HTR-8/SVneo (cell line): ENCODE measurements at regions not wholly inside any gene's neighbourhood (a gene's known extent, or its start where the extent isn't known, plus 50 kb on each side); places are given as distances from the start of the nearest gene placed in this dataset.
"Not testable (repeated sequence)": the region's sequence is repeated elsewhere in the genome, so short reads cannot be mapped to it uniquely, and the experiment has no call there.

Experiments used
- DNase-seq: peaks from one replicate; pipeline ENCODE4 v3.0.0; 2011; ENCODE audit warnings: low spot score, mixed read lengths; ENCODE audit not compliant: insufficient read length
- FAIRE-seq: peaks from 2 replicates; lab custom pipeline; 2011; peaks lifted over from hg19 to GRCh38; lab: Jason Lieb, UNC

- DNase-seq (no peak), FAIRE-seq (no peak)
Observed at GRCh38 chr14:100416081-100416680, 93.0 kb downstream of the SLC25A47 start.

GRCh38 chr14:100416921-100417860, 94.1 kb downstream of the SLC25A47 start:
- FAIRE-seq (peak; percentile 92), DNase-seq (peak; percentile 87)

GRCh38 chr14:100419856-100420255, 96.7 kb downstream of the SLC25A47 start:
- no peak for FAIRE-seq
- no peak for DNase-seq

GRCh38 chr14:100421756-100422470, 98.8 kb downstream of the SLC25A47 start:
- FAIRE-seq (no peak), DNase-seq (no peak)

- FAIRE-seq (no peak), DNase-seq (no peak)
Observed at GRCh38 chr14:100422556-100423316, 99.6 kb downstream of the SLC25A47 start.

GRCh38 chr14:100423317-100424010, 100.3 kb downstream of the SLC25A47 start:
- FAIRE-seq = no peak
- no peak for DNase-seq

GRCh38 chr14:100424504-100425428, 101.6 kb downstream of the SLC25A47 start:
- DNase-seq (no peak), FAIRE-seq (no peak)

GRCh38 chr14:100425429-100425827, 102.3 kb downstream of the SLC25A47 start:
- FAIRE-seq (no peak), DNase-seq (no peak)

- FAIRE-seq (no peak), DNase-seq (no peak)
Observed at GRCh38 chr14:100426314-100426713, 103.2 kb downstream of the SLC25A47 start.

- DNase-seq = no peak
- FAIRE-seq = no peak
Observed at GRCh38 chr14:100427166-100427565, 104.0 kb downstream of the SLC25A47 start.

GRCh38 chr14:100428727-100429126, 105.6 kb downstream of the SLC25A47 start:
- no peak for DNase-seq
- FAIRE-seq = no peak

GRCh38 chr14:100429537-100429936, 106.4 kb downstream of the SLC25A47 start:
- FAIRE-seq (no peak), DNase-seq (no peak)

GRCh38 chr14:100430571-100430970, 107.4 kb downstream of the SLC25A47 start:
- DNase-seq = no peak
- FAIRE-seq = no peak

GRCh38 chr14:100431461-100431860, 108.3 kb downstream of the SLC25A47 start:
- not testable (repeated sequence) for FAIRE-seq

GRCh38 chr14:100432652-100433427, 109.7 kb downstream of the SLC25A47 start:
- DNase-seq = no peak
- FAIRE-seq = peak; percentile 33

More at GRCh38 chr14:100431461-100431860, 108.3 kb downstream of the SLC25A47 start:
- not testable (repeated sequence) for DNase-seq

- FAIRE-seq (no peak), DNase-seq (no peak)
Observed at GRCh38 chr14:100433428-100433814, 110.3 kb downstream of the SLC25A47 start.

- FAIRE-seq (no peak), DNase-seq (no peak)
Observed at GRCh38 chr14:100434033-100434601, 111.0 kb downstream of the SLC25A47 start.
